KMS-11 (cell line): ENCODE measurements at regions not wholly inside any gene's neighbourhood (a gene's known extent, or its start where the extent isn't known, plus 50 kb on each side); places are given as distances from the start of the nearest gene placed in this dataset.

ENCODE experiments used
- H2AFZ ChIP-seq: fragments of 200-600 bp; sonication (generic); 2 replicates; pipeline ENCODE4 v1.6.1; 2016; ENCODE audit warnings: antibody characterized with exemption, mixed run types, low read depth
- H3K27ac ChIP-seq: fragments of 200-600 bp; sonication (generic); 2 replicates; pipeline ENCODE4 v1.6.1; 2016; ENCODE audit warnings: mild to moderate bottlenecking, mixed run types
- H3K27me3 ChIP-seq: fragments of 200-600 bp; sonication (generic); 2 replicates; pipeline ENCODE4 v1.6.1; 2017; ENCODE audit warnings: mild to moderate bottlenecking, low read depth, mixed run types, moderate library complexity; ENCODE audit not compliant: insufficient read depth
- H3K36me3 ChIP-seq: fragments of 200-600 bp; sonication (generic); 2 replicates; pipeline ENCODE4 v1.6.1; 2017; ENCODE audit warnings: mild to moderate bottlenecking, mixed run types; ENCODE audit not compliant: insufficient read depth
- H3K4me1 ChIP-seq: fragments of 200-600 bp; sonication (generic); 2 replicates; pipeline ENCODE4 v1.6.1; 2016; ENCODE audit warnings: mild to moderate bottlenecking, low read depth, mixed run types; ENCODE audit not compliant: poor library complexity, severe bottlenecking
- H3K4me2 ChIP-seq: fragments of 200-600 bp; sonication (generic); 2 replicates; pipeline ENCODE4 v1.7.0; 2016; ENCODE audit warnings: mild to moderate bottlenecking, mixed run types
- H3K4me3 ChIP-seq: fragments of 200-600 bp; sonication (generic); IDR thresholded peaks from 2 replicates; pipeline ENCODE4 v1.6.1; 2017; ENCODE audit warnings: low read depth, low read length, mixed read lengths; ENCODE audit not compliant: insufficient read depth
- H3K79me2 ChIP-seq: fragments of 200-600 bp; sonication (generic); 2 replicates; pipeline ENCODE4 v1.6.1; 2016; ENCODE audit warnings: low read depth, mixed run types; ENCODE audit not compliant: insufficient read depth
- H3K9ac ChIP-seq: fragments of 200-600 bp; sonication (generic); 2 replicates; pipeline ENCODE4 v1.6.1; 2016; ENCODE audit warnings: mild to moderate bottlenecking, mixed run types
- H4K20me1 ChIP-seq: fragments of 200-600 bp; sonication (generic); 2 replicates; pipeline ENCODE4 v1.6.1; 2016; ENCODE audit warnings: mild to moderate bottlenecking, mixed run types; ENCODE audit not compliant: insufficient read depth
- TF ChIP-seq, protein P1 (sequence below): fragments of 200-600 bp; sonication (generic); conservative IDR thresholded peaks from 2 replicates; pipeline ENCODE4 v1.6.1; 2017; ENCODE audit warnings: low read depth, mild to moderate bottlenecking, antibody characterized with exemption, low read length, moderate library complexity, mixed read lengths

DNA sequence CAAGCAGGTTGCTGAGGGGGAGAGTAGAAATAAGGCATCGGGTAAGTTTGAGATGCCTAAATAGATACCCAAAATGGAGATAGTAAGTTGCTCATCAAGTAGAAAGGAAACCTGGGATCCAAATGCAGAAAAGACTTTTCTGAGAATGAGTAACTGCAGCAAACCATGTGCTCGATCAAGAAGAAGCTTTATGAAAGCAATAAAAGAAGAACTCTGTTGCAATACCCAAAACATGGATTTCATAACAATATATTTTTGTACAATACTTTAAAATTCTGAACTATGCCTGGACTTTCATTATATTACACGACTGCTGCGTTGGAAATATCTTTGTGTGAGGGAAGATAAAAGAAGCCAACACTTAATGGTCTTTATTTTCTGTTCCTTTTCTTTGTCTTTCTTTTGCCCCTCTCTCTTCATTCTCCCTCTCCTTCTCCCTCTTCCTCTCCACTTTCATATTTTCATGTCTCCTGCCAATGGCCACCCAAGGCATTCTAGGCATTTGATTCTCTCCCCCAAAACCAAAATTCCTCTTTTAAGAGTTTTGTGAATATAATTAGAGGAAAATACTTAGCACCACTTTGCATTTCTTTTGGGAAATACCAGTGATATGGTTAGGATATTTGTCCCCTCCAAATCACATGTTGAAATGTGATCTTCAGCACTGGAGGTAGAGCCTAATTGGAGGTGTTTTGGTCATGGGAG, 257.6 kb downstream of the MREG start:
- Histone ChIP-seq H3K36me3 (no peaks in the 10 kb centered on the region), H4K20me1 (no peaks in the 10 kb centered on the region), H3K79me2 (no peaks in the 10 kb centered on the region), H3K4me2 (no peak overlapping the region), H3K4me1 (no peaks in the 10 kb centered on the region), H3K27ac (no peak overlapping the region), H3K9ac (no peak overlapping the region), H3K4me3 (no peak overlapping the region), H2AFZ (no peak overlapping the region), H3K27me3 (no peaks in the 10 kb centered on the region)
- TF ChIP-seq, protein P1, sequence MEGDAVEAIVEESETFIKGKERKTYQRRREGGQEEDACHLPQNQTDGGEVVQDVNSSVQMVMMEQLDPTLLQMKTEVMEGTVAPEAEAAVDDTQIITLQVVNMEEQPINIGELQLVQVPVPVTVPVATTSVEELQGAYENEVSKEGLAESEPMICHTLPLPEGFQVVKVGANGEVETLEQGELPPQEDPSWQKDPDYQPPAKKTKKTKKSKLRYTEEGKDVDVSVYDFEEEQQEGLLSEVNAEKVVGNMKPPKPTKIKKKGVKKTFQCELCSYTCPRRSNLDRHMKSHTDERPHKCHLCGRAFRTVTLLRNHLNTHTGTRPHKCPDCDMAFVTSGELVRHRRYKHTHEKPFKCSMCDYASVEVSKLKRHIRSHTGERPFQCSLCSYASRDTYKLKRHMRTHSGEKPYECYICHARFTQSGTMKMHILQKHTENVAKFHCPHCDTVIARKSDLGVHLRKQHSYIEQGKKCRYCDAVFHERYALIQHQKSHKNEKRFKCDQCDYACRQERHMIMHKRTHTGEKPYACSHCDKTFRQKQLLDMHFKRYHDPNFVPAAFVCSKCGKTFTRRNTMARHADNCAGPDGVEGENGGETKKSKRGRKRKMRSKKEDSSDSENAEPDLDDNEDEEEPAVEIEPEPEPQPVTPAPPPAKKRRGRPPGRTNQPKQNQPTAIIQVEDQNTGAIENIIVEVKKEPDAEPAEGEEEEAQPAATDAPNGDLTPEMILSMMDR, result no peak

DNA sequence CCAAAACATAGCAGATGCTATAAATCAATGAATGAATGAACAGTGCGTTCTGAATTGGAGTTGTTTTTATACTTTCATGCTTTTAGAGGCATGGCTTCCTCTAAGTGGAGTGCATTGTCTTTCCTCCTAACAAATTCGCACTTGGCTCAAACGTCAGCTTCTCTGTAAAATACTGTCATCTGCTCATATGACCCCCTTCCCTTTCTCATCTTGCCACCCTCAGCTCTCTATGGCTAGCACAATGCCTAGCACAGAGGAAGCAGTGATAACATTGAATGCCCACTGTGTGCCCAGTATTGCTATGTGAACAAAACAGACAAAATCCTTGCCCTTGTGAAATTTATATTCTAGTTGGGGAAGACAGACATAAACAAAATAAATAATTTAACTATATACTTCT, 258.8 kb downstream of the MREG start:
- H3K36me3 ChIP-seq, result no peaks in the 10 kb centered on the region
- no peak overlapping the region for H3K4me2 ChIP-seq
- H3K27ac ChIP-seq, result no peak overlapping the region
- H3K4me3 ChIP-seq, result no peak overlapping the region
- no peaks in the 10 kb centered on the region for H3K27me3 ChIP-seq
- H3K79me2 ChIP-seq, result no peaks in the 10 kb centered on the region
- H2AFZ ChIP-seq, result no peak overlapping the region
- H3K9ac ChIP-seq, result no peak overlapping the region
- TF ChIP-seq, protein P1, result no peak
- H4K20me1 ChIP-seq, result no peaks in the 10 kb centered on the region
- H3K4me1 ChIP-seq, result no peaks in the 10 kb centered on the region

DNA sequence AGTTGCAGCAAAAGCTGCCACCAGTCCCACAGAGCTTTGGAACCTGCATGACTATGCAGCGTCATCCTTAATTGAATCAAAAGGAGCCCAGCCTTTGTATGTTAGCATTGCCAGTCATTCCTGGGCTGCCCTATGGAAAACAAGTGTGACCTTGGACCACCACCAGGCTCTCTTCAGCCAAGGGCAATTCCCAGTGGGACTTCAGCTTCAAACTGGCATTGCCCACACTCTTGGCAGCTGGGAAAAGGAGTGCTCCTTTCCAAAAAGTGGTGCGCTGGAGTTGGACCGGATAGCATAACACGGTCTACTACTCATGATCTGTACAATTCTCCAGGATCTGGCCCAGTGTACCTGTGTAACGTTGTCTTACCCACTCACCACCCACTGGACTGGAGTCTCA, 259.5 kb downstream of the MREG start:
- Histone ChIP-seq H3K4me1 (no peaks in the 10 kb centered on the region), H3K4me2 (no peak overlapping the region), H4K20me1 (no peaks in the 10 kb centered on the region), H3K4me3 (no peak overlapping the region), H3K27ac (no peak overlapping the region), H2AFZ (no peak overlapping the region), H3K79me2 (no peaks in the 10 kb centered on the region), H3K27me3 (no peaks in the 10 kb centered on the region), H3K36me3 (no peaks in the 10 kb centered on the region), H3K9ac (no peak overlapping the region)
- TF ChIP-seq, protein P1, result no peak

DNA sequence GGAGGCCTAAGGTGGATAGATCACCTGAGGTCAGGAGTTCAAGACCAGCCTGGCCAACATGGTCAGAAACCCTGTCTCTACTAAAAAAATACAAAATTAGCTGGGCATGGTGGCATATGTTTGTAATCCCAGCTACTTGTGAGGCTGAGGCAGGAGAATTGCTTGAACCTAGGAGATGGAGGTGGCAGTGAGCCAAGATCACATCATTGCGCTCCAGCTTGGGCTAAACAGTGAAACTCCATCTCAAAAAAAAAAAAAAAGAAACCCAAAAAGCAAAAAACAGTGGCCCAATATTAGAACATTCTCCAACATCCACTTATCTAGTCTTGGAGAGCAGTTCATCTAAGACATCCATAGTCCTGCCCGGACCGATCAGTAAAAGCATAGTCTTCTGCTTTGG, 260.4 kb downstream of the MREG start:
- Histone ChIP-seq H3K4me1 (no peaks in the 10 kb centered on the region), H3K9ac (no peak overlapping the region), H3K27me3 (no peaks in the 10 kb centered on the region), H3K36me3 (no peaks in the 10 kb centered on the region), H3K4me2 (no peak overlapping the region), H3K79me2 (no peaks in the 10 kb centered on the region), H3K4me3 (no peak overlapping the region), H3K27ac (no peak overlapping the region), H4K20me1 (no peaks in the 10 kb centered on the region), H2AFZ (no peak overlapping the region)
- TF ChIP-seq, protein P1, result no peak
